Activated CD4-positive, CD25-positive, alpha-beta regulatory T cell treated with anti-CD3 and anti-CD28 coated beads, Interleukin-2, amount 50 U/mL, for 24 hours (primary cell): ENCODE measurements at regions not wholly inside any gene's neighbourhood (a gene's known extent, or its start where the extent isn't known, plus 50 kb on each side); places are given as distances from the start of the nearest gene placed in this dataset.

ENCODE experiments used
- ATAC-seq, 2 donors: fragments of 150-1000 bp; cut with Tn5 transposase; one replicate each; pipeline ENCODE4 v1.10.0; 2021; ENCODE audit warnings: mild to moderate bottlenecking in 1 of 2, moderate library complexity in 1 of 2

DNA sequence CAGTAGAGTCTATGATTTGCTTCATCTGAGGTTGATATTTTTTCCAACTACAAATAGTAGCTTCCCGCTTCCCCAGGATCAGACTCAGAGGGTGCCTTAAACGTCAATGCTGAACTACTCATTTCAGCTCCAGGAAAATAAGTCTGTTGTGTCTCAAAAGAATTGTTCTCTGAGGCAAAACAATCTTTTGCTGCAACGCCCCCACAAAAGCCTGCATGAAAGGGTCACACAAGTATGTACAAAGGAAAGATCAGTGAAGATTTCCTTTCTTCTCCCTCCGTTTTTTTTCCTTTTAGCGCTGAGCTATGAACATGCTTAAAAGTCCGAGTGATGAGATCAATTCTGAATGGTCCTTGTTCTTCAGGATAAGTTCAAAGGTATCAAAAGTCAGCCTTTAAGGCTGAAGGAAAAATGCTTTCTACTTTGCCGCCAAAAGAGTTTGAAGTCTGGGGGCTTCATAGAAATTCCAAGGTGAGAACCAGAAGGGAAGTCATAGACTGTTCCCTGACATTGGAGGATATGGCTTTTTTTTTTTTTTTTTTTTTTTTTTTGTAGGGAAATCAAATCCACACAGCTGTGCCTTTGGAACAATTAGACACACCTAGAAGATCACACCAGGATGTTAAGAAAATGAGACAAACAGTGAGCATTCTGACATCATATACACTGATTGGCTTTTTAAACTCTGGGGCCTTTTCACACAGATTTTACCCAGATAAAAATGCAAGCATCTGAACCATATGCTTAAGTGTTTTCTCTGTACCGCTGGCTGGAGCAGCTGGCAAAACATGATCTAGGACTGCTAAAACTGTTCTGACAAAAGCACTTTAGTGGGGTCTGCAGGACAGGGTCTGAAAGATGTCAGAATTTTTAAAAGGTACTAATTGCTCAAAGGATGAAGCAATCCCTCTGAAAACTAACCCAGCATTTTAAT, 329.3 kb downstream of the ENC1 start:
- no peak for ATAC-seq

DNA sequence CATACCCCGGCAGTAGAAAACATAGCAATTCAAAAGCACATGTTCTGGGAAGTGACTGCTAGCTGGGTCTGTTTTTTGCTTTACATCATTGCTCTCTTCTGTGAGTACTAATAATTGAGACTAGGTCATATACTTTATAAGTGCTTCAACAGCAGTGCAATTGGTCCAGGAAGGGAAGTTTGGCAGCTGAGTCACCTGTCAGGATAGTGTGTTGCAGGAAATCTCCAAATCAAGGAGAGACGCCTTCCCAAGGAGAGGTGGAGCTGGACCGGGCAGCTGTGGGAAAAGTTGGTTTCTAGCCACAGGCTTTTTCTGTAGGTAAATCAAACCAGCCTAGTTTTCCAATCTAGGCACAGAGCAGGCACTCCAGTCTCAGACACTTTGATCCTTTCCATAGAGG, 330.1 kb downstream of the ENC1 start:
- ATAC-seq: no peak

DNA sequence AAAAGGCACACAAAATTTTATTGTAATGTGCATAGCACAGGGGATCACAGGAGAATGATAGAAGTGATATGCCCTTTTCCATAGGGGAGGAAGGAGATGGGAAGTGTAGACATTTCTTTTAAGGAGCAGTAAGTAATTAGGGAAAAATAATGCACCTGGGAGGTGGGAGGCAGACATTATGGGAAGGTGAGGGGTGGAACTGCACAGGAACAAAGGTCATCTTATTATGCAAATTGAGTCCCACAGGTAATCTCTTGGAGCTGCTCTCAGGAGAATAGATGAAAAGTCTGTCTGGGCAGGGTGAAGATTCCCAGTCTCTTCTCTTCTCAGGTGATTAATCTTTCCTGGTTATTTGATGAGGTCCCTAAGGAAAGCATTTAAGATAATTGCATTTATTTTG, 331.5 kb downstream of the ENC1 start:
- ATAC-seq: no peak

DNA sequence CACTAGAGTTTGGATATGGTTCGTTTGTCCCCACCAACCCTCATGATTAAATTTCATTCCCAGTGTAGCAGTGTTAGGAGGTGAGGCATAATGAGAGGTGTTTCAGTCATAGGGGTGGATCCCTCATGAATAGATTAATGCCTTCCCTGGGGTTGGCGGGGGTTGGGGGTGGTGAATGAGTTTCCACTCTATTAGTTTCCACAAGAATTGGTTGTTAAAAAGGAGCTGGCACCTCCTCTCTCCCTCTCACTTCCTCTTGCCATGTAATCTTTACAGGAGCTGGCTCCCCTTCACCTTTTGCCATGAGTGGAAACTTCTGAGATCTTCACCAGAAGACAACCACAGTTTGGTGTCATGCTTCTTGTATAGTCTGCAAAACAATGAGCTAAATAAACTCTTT, 333.7 kb downstream of the ENC1 start:
- ATAC-seq: no peak

DNA sequence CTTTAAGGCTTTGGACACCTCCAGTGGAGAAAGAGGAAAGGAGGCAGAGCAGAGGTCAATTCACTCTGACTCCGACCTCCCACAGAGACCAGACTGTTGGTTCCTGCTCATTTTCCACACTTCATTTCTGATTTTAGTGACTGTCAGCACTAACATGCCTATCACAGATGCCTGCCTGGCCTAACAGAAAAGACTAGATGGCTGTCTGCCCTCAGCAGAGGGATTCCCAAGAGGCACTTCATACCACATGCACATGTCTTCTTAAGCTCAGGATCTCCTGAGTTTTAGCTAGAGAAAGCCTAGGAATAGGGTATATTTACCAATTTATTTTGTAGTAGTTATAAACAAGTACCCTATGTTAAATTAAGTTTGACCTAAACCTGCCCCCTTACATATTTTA, 336.0 kb downstream of the ENC1 start:
- ATAC-seq: no peak

DNA sequence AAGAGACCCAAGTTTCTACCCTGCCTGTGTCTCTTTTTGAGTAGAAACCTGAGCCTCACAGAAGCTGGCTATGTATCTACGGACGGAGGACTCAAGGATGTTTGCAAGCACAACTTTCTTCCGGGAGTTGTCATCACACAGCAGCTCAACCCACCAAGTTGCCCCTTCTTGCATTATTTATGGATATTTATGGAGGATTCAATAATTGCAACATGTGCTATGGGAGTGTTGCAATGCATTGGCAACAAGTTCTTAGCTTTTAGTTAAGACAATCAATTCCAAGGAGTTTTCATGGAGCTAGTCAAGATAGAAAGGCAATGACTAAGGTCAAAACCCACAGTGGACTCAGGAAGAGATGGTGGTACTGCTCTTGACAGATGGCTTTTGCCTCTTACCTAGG, 336.9 kb downstream of the ENC1 start:
- no peak for ATAC-seq

DNA sequence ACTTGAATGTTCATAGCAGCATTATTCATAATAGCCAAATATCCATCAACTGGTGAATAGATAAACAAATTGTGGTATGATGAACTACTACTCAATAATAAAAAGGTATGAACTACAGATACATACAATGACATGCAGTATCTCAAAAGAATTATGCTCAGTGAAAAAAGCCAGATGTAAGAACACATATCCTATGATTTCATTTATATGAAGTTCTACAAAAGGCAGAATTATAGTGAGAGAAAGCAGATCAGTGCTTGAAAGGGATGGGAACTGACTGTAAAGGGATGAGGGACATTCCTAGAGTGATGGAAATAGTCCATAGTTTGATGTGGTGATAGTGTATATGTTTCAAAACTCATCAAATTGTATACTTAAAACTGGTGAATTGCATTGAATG, 339.0 kb downstream of the ENC1 start:
- ATAC-seq: no peak

DNA sequence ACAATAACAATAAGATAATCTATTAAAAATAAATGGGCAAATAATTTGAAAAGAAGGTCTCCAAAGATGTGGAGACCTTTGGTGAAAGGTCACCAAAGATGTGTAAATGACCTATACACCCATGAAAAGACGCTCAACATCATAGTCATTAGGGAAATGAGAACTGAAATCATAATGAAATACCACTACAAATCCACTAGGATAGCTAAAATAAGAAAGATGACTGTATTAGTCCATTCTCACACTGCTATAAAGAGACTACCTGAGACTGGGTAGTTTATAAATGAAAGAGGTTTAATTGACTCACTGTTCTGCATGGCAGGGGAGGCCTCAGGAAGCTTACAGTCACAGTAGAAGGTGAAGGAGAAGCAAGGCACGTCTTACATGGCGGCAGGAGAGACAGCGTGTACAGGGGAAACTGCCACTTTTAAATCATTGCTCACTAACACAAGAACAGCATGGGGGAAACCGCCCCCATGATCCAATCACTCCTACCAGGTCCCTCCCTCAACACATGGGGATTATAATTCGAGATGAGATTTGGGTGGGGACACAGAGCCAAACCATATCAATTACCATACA, 339.6 kb downstream of the ENC1 start:
- no peak for ATAC-seq

DNA sequence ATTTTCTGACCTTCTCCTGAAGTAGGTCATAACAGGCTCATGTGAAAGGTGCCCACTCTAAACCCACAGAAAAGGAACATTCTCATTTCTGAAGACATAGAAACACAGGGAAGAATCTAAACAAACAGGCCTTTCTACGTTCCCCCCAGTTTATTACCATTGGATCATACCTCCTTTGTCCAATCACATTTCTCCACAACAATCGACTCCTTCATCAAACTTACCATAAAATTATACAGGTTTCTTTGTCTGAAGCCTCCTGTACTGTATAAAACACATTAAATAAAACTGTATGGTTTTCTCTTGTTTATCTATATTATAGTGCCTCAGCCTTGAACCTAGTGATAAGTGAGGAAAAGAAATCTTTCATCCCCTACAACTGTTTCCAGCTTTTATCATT, 340.7 kb downstream of the ENC1 start:
- no peak for ATAC-seq

DNA sequence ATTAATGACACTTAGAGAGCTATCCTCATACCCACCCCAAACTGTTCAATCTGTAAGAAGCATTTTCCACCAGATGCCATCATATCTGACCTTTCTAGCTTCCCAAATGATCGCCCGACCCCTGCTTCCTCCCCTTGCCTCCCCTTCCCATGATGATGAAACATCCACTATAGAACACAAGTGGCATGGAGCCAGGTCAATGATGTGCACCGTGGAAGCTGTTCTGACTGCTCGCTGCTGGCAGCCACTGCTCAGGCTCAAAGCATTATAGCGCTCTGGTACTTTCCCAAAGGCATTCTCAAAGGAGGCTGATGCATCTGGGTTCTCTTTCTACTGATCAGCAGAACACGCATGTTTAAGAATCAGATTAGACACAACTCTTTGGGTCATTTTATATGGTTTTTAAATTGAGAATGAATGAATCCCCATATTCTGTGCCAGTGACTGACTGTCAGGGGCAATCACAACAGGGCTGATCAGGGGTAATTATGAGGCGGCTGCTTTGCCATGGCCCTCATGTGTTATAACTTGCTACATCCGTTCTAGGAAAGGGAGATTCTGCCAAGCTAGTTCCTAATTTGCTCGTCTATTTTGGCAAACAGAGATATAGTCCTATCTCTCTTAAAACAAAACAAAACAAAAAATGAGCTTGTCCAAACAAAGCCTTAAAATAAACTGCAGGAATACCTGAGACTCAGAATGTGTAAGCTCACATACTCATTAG, 343.7 kb downstream of the ENC1 start:
- ATAC-seq: no peak

DNA sequence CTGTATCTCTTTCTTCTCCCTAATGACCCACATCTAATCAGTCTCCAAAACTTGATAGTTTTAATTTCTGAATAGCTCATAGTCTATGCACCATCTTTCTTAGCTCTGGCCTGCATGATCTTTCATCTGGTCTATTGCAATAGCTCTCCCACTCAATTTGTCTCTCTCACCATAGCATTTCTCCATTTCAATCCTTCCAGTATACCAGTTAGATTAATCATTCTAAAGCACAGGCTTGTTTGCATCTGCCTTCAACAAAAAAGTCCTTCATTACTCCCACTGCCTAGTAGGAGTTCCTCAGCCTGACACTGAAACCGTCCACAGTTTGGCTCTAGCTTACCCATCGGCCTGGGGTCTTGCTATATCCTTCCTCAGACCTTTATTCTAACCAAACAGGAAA, 344.9 kb downstream of the ENC1 start:
- ATAC-seq: no peak

DNA sequence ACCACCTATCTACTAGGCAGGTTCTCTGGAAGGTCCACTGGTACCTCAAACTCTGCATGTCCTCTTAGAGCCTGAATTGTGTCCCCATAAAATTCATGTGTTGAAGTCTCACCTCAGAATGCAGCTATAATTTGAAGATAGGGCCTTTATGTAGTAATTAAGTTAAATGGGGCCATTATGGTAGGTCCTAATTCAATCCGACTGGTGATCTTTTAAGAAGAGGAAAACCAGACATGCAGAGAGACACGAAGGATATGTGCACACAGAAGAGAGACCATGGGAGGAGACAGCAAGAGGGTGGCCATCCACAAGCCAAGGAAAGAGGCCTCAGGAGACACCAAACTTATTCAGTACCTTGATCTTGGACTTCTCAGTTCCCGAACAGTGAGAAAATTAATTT, 345.4 kb downstream of the ENC1 start:
- no peak for ATAC-seq

DNA sequence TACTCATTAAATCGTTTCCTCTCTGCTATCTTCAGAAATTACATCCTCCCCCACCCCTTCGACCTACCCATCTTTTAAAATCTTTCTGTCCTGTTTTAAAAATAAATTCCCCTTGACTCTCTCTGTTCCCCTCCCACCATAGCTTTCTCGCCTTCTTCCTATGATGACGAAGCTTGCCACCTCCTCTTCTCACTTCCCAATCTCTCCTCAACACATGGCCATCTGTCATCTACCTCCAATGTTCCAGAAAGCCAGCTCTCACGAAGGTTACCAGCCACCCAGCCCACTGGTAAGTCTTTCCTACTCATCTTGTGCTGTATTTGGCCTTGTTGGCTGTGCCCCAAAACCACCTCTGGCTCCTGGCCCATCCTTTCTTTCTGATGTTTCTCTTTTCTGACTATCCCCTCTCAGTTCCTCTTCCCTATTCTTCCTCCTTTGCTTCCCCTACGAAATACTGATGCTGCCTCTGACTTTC, 346.3 kb downstream of the ENC1 start:
- peak in 1 of 2 donors; percentile 17 for ATAC-seq

DNA sequence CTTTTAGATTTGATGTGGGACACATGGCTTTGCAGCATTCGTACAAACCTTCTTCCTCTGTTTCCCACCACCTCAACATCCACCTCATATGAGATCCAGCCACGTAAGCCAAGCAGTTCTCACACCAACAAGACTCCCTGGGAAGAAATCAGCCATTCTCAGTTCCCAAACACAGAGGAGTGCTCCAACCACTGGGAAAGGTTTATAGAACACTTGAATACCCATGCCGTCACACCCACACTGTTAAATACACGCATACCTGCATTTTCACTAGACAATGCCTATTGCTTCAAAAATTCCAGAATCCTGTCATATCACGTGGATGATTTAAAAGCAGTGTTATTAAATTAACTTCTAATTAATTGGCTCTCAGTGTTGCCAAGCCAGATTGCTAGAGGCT, 347.3 kb downstream of the ENC1 start:
- no peak for ATAC-seq

DNA sequence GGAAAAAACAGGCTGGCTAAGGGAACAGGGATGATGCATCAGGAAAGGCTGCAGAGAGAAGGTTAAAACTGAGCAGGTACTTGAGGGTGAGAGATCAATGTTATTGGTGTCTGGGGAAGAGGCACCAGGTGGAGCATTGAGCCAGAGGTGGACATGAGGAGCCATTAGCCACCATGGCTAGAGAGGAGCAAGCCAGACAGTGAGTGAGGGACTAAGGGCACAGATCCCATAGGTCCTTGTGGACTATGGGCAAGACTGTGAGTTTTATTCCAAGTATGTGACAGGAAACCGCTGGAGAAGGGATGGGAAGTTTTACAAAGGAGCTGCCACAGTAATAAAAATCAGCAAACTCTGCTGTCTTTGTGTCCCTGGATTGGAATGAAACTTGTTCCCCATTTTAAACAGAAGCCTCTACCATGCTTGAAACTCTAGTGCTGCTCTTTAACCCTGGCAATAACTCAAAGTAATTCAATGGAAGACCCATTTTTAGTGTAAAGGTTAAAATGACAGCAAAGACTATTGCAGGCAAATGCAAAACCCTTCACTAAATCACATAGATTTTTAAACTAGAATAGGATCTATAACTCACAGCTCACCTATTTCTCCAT, 349.8 kb downstream of the ENC1 start:
- no peak for ATAC-seq

DNA sequence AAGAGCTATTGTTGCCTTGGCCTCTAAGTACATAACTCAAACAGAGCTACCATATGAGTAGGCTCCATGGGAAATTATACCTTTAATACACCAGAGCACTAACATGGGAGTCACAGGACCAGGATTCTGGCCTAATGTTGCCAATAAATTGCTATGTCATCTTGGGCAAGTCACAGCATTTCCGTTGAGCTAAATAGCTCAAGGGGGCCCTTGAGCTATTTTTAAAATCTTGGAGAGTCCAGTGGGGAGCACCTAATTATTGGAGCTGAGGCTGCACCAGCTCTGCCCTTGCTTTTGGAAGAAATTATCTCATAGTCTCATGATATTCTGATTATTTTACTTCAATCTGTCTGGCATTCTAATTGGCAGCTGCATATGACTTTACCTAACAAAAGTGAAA, 350.8 kb downstream of the ENC1 start:
- ATAC-seq: no peak

DNA sequence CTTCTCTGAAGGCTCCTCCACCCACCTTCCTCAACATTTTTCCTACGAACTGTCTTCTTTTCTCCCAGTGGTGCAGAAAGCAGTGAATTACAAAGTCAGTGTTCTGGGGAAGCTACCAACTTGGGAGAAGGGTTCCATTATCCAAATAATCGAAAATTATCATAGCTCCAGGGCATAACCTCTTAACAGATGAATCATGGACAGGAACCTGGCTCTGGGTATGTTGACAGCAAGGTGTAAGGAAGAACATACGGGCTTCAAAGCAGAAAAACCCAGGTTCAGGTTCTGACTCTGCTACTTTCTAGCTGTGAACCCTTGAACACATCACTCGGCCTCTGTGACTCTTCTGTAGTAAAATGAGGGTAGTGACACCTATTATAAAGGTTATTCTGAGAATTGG, 351.3 kb downstream of the ENC1 start:
- ATAC-seq: no peak

DNA sequence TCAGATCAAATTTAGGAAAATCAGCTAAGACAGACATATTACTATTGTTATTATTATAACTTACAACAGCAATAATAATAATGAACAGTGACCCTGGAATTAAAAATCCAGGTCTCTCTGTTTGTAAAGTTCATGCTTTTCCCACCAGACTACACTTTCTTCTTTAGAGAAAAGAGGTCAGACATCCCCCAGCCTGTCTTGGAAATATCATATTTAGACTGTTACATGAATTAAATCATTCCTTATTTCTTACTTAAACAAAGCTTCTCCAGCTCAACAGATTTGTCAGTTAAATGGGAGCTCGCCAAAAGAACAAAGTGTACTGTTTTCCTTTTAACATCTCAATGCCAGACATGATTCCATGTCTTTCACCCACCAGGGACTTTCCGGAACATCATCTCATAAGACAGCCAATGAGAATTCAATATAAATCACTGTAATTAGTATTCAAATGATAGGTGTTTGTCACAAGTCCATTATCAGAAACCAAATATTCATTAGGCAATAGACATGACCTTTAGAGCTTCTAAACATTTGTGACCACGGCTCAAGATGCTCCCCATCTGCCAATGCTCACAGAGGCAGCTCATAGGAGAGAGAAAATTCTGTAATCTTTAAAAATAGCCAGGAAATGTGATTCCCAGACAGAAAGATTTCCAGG, 351.9 kb downstream of the ENC1 start:
- ATAC-seq: no peak

DNA sequence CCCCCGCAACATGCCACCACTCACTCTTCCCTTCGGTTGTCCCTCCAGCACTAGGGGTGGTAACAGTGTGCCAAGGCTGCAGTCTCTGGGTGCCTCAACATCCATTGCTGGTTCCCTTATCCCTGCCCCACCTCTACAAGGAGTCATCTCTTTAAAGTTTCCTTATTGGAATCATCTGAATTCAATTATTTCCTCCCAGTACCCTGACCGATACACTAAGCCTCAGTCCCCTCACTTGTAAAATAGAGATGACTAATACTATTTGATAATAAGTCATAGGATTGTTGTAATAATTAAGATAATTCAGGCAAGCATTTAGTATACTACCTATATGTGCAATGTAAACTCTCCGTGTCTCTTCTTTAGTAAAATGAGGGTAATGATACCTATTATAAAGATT, 352.5 kb downstream of the ENC1 start:
- ATAC-seq: no peak

DNA sequence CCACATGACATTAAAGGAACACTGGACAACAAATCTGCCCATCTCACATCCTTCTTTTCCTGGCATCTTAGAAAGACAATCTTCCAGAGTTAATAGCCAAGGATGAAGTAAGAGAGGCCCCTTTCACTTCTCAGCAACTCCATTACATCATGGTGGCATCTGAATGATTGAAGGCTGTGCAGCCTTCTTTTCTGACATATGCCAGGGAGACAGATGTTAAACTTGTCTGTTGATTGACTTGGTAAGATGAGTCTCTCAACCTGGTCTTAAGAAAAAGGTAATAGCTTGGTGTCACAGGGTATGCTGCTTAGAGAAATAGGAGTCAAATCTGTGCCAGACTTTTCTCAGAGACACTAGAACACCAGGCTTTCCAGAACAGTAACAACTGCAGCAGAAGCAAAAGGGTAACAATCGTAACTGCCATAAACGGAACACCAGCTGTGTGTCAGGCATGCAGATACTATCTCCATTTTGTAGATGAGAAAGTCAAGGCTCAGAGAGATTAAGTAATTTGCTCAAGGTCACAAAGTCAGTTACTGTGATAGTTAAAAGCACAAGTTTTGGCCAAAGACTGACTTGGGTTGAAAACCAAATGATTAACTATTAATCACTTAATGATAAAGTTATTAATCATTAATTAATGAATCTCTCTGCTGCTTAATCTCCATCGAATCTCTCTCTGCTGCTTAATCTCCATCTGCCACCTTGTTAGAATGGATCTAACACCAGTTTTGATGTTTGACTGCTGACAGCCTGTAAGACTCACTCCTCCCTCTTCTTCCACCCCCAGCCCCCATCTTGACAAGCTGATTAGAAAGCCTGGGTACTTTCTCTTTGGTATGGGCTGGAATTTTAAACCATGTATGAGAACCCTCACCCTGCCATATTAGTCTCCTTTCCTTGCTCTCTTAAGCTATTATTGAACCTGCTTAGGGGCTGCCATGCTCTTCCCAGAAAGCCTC, 353.5 kb downstream of the ENC1 start:
- no peak for ATAC-seq

DNA sequence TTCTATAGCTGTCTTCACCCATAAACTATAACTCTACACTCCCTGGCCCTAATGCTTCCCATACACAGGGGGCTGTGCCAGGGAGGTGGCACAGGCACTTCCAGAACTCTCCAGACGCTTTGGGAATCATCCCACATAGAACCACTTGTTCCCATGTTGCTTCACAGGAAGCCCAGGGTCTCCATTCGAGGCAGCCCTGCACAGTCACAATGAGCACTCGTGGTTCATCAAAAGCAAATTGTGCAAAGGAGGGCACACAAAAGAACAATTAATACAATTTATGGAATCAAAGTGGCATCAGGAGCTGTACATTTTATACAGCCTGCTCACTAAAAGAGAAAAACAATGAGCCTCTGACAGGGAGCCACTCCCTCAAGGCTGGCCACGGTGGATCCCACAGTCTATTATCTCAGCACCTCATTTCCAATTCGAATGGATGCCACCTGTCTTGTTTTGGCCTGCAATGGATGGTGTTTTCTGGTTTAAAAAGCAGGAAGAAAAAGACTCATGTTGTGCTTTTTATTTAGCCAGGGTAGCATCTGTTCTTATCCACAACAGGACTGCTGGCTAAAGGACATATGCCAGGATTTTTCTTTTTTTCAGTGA, 354.8 kb downstream of the ENC1 start:
- no peak for ATAC-seq
